ENCODE measurements at regions not wholly inside any gene's neighbourhood (a gene's known extent, or its start where the extent isn't known, plus 50 kb on each side); places are given as distances from the start of the nearest gene placed in this dataset.

DNA sequence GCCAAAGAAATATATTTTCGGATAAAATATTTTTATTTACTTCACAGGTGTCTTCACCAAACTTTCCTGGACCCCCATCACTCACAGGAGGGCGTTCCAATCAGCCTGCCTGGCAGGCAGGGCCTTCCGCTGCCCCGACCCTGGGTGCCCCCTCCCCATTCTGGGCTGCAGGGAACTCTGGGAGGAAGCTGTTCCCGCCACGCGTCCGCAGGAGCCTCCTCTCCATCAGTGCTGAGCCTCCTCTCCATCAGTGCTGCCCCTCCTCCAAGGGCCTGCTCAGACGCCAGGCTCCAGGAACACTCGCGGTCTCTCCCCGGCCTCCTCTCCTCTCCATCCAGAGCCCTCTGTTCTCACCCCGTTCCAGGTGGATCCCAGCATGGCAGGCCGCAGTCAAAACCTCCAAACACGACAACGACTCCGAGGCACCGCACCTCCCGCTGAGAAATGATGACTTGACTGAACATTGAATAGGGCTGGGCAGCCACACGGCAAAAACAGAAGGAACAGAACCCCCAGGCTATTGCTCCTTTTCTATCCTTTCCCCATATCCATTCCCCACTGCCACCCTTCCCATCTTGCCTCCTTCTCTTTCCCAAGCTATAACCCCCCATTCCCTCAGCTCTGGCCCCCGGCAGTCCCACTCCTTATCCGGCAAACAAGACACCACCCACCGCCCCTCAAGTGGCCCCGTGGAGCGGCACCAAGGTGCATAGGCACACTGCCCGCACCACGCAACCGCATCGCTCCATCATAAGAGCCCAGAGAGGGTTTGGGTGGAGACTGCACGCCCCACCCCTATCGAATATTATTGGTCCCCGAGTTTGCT lies 268.6 kb upstream of the RAB6C start:
- no peak for DNase-seq

DNA sequence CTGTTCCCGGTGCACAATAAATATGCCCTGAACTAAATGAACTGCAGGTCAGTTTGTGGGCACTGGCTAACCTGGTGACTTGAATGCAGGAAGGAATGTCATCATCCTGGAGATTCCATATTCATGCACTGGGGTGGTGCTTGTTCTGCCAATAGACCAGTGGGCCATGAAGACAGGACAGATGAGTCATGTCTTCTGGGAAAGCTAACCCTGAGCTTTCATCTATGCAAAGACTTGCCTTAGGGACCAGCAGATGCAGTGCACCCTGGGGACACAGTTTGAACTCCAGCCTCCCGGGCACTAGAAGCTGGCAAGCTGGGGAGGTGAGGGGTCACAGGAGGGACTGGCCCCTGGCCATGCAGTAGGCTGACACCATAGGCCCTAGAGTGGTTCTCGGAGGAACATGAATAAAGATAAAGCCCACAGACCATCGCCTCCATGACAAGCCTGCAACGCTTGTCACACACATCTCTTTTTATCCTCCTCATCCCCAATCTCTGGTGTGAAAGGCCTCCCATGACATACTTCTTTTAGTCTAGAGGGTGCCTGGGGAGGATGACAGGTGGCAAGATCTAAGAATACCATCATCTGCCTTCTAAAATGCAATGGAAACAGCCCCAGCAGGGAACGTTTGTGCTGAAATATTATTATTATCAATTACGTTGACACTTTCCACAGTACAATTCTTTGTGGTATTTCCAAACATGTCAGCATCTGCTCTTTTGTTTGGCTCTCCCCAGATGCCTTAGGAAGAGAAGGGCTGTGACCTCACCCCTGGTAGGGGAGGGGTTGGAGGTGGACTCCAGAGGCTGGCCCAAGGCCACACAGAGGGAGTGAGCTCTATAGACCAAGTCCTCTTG lies 267.4 kb upstream of the RAB6C start:
- DNase-seq: no peak

DNA sequence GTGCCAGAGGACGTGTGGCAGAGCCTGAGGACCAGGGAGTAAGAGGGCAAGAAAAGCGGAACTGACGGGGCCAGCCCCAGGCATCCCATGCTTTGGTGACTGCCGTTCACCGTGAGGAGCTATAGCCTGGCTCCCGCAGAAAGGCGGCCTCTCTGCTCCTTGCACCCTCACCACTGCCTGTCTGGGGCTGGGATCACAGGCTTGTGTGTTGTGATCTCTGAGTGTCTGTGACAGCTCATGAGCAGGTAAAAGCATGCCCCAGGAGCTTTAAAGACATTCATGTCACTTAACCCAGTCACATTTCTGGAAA lies 266.8 kb upstream of the RAB6C start:
- no peak for DNase-seq

- no peak for DNase-seq
Observed at GRCh38 chr2:129713337-129713736, 266.1 kb upstream of the RAB6C start.

GRCh38 chr2:129716781-129717559 lies 262.5 kb upstream of the RAB6C start:
- DNase-seq: no peak

GRCh38 chr2:129717560-129718130 lies 261.8 kb upstream of the RAB6C start:
- DNase-seq: no peak

- DNase-seq: no peak
Observed at GRCh38 chr2:129719335-129719734, 260.1 kb upstream of the RAB6C start.

- no peak for DNase-seq
Observed at GRCh38 chr2:129720360-129720759, 259.1 kb upstream of the RAB6C start.

GRCh38 chr2:129720761-129721160 lies 258.7 kb upstream of the RAB6C start:
- DNase-seq: no peak

DNA sequence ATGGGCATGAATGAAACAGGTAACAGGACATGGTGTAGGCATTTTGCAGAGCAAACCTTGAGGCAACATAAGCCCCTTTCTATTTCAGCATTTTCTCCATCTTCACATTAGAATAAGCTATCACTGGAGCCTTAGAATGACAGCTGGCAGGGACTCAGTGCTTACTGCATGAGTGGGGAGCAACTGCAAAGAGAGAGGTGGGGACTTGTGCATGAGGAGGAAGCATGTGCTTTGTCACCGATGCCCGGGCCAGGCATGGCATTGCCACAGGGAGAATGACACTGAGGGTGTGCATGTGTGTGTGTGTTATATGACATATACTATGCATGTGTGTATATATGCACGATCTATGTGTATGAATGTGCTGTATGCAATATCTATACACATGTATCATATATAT lies 258.2 kb upstream of the RAB6C start:
- DNase-seq: no peak

GRCh38 chr2:129721846-129722245 lies 257.6 kb upstream of the RAB6C start:
- DNase-seq: no peak

GRCh38 chr2:129722306-129723019 lies 257.0 kb upstream of the RAB6C start:
- no peak for DNase-seq

DNA sequence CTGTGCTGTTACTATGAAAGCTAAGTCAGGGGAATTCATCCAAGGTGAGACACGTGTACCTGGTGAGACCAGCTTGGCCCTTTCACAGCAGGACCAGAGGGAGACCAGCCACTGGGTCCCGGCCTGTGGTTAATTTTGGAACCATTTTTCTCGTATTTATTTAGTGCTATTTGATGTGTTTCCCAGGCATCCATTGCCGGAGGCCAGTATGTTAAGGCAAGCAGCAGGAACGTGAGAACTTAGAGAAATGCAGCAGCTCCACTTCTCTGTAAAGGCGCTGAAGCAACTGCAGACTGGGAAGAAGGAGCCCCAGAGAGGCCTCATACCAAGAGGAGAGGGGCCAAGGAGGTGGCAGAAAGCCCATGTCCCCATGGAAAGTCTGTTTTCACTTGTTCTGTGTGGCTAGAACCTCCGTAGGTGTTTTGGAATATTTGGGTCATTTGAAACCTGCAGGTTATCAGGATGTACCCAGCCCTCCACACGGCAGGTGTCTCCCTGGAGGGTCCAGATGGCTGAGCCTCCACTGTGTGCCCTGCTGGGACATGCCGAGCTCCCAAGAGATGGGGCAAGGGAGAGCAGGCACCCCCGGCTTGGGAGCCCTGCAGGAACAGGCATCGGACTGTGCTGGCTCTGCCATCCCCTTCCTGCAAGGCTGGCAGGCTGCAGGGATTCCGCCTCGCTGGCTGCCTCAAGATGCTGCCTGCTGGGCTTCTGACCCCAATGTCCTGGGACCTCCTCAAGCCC lies 256.0 kb upstream of the RAB6C start:
- no peak for DNase-seq

DNA sequence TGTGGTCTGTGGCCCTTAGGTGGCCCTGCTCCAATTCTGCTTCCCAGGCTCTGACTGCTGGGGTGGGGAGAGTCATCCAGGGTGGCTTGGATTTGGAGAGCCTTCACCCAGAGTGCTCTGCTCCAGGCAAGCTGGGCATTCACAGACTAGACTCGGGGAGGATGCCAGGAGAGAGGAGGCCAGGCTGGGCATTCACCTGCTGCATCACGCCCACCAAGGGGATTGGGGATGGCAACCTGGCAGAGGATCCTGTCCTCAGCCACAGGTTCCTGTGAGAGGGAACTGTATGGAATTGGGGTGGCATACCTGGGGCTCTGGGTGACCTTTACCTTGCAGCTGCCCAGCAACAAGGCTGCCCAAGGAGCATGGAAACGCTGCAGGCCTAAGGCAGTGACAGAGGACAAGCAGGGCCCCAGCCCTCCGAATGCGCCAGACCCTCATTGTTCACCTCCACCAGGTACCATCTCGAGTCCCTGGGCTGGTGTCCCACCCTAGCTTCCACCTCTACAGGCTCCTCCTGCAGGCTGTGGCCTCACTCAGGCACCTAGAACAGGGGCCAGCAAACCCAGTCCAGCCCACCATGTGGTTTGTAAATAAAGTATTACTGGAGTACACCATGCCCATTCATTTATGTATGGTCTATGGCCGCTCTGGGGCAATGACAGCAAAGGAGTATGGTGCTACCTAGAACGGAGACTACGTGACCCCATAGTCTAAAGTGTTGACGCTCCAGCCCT lies 255.3 kb upstream of the RAB6C start:
- DNase-seq: no peak

DNA sequence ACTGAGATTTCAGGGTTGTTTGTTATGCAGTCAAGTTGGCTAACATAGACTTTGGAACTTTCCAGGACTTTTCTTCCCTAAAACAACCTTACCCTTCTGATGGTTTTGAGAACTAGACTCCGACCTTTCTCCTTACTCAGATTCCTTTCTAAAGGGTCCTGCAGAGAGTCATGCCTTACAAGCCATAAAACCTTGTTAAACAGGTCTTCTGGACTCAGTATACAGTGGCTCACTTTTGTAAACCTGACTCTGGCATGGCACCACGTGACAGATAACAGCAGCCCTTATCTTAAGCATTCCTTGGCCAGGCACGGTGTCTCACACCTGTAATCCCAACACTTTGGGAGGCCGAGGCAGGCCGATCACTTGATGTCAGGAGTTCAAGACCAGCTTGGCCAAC lies 253.2 kb upstream of the RAB6C start:
- no peak for DNase-seq

DNA sequence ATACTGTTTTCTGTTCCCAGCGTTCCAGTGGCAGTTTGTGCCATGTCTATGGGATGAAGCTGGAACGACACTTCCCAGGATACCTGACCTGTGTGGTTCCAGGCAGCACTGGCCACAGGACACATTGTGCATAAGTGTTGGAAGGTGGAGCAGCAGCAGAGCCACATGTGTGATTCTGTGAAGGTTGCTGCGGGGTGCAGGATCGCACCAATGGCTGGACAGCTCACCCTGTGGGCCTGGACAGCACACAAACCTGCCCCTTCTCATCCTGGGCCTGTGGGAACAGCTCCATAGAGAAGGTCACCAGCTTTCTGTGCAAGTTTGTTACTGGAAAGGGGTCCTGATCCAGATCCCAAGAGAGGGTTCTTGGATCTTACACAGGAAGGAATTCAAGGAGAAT lies 252.2 kb upstream of the RAB6C start:
- DNase-seq: no peak

GRCh38 chr2:129728035-129728972 lies 251.2 kb upstream of the RAB6C start:
- no peak for DNase-seq

DNA sequence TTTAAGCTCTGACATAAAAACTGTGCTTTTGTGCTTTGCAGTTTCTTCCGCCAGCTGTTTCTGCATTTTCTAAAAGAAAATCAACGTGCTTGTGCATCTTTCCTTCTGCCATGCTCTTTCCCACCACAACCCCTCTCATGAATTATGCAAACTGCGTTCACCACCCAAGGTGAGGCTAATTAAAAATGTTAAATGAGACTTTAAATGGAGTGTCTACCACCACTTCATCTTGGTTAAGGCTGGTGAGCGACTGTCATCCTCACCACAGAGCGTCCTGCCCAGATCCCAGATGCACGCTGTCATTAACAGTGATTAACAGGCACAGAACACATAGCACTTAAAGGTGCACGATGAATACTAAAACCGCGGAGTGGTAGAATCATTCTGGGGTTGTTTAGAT lies 250.5 kb upstream of the RAB6C start:
- no peak for DNase-seq

DNA sequence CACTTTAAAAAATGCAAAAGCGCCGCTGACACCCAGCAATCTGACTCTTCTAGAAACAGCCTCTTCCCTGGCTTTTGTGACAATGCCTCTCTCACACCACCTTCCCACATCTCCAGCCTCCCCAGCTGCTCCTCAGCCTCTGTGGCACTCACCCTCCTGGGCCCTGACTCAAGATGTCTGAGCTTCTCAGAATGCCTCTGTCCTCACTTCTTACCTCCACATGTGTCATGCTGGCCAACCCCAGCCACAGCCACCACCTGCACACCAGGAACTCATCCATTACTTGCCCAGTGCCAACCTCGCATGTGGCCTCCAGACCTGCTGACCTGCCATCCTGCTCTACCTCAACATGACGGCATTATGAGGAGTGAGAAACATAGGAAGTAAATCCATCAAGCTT lies 249.8 kb upstream of the RAB6C start:
- DNase-seq: no peak

- DNase-seq: no peak
Observed at GRCh38 chr2:129730979-129731378, 248.5 kb upstream of the RAB6C start.
